ENCODE measurements at regions not wholly inside any gene's neighbourhood (a gene's known extent, or its start where the extent isn't known, plus 50 kb on each side); places are given as distances from the start of the nearest gene placed in this dataset.

- no peak for DNase-seq
Observed at GRCh38 chr12:19884021-19884492, 444.8 kb downstream of the AEBP2 start.

- no peak for DNase-seq
Observed at GRCh38 chr12:19885093-19885812, 446.0 kb downstream of the AEBP2 start.

- no peak for DNase-seq
Observed at GRCh38 chr12:19886065-19886464, 446.8 kb downstream of the AEBP2 start.

- DNase-seq, result no peak
Observed at GRCh38 chr12:19886639-19887064, 447.4 kb downstream of the AEBP2 start.

- DNase-seq, result no peak
Observed at GRCh38 chr12:19890024-19890423, 450.7 kb downstream of the AEBP2 start.

GRCh38 chr12:19891936-19892591, 452.8 kb downstream of the AEBP2 start:
- no peak for DNase-seq

- DNase-seq, result no peak
Observed at GRCh38 chr12:19893514-19893913, 454.2 kb downstream of the AEBP2 start.

GRCh38 chr12:19894050-19894449, 454.8 kb downstream of the AEBP2 start:
- no peak for DNase-seq

- no peak for DNase-seq
Observed at GRCh38 chr12:19894803-19895202, 455.5 kb downstream of the AEBP2 start.

- no peak for DNase-seq
Observed at GRCh38 chr12:19895246-19896020, 456.1 kb downstream of the AEBP2 start.

GRCh38 chr12:19896041-19896440, 456.7 kb downstream of the AEBP2 start:
- DNase-seq, result no peak

- no peak for DNase-seq
Observed at GRCh38 chr12:19896534-19896933, 457.2 kb downstream of the AEBP2 start.

- DNase-seq, result no peak
Observed at GRCh38 chr12:19897900-19898408, 458.7 kb downstream of the AEBP2 start.

GRCh38 chr12:19901841-19902240, 462.5 kb downstream of the AEBP2 start:
- no peak for DNase-seq

- DNase-seq, result no peak
Observed at GRCh38 chr12:19904819-19905218, 463.5 kb upstream of the PDE3A start.

- DNase-seq, result no peak
Observed at GRCh38 chr12:19908830-19909229, 459.5 kb upstream of the PDE3A start.

- no peak for DNase-seq
Observed at GRCh38 chr12:19909418-19909817, 458.9 kb upstream of the PDE3A start.

GRCh38 chr12:19910681-19911080, 457.7 kb upstream of the PDE3A start:
- DNase-seq, result no peak

- DNase-seq, result no peak
Observed at GRCh38 chr12:19912991-19913390, 455.3 kb upstream of the PDE3A start.

GRCh38 chr12:19915392-19916195, 452.7 kb upstream of the PDE3A start:
- no peak for DNase-seq

GRCh38 chr12:19916196-19916753, 452.1 kb upstream of the PDE3A start:
- no peak for DNase-seq

- DNase-seq, result no peak
Observed at GRCh38 chr12:19916974-19917373, 451.4 kb upstream of the PDE3A start.
